ENCODE measurements at regions not wholly inside any gene's neighbourhood (a gene's known extent, or its start where the extent isn't known, plus 50 kb on each side); places are given as distances from the start of the nearest gene placed in this dataset.
"Not testable (repeated sequence)": the region's sequence is repeated elsewhere in the genome, so short reads cannot be mapped to it uniquely, and the experiment has no call there.

DNA sequence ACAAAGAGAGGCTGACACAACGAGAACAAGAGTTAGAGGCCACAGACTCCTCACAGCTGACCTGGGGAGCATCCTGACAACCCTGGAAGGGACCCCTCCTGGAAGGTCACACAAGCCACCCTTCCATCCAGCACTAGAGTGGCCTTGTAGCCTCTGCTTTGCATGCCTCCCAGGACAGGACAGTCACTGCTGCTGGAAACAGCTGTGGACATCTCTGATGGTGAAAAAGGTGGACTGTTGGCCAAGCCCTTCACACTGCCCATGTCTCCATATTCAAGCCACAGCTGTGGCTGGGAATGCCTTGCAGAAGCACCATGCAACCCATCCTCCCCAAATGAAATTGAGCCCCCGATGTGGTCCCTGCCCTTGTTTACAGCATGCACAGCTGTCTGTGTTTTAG, 102.1 kb upstream of the SRSF6 start:
- H3K27ac Mint-ChIP-seq: no peak overlapping the region
- DNase-seq (no peak), ATAC-seq (ENCODE audit: low read depth) (no peak)
- H3K36me3 Mint-ChIP-seq (ENCODE audit: low read depth): no peaks in the 10 kb centered on the region
- intact Hi-C loops (cut with micrococcal nuclease): no loop called here
- TF ChIP-seq, protein P1, sequence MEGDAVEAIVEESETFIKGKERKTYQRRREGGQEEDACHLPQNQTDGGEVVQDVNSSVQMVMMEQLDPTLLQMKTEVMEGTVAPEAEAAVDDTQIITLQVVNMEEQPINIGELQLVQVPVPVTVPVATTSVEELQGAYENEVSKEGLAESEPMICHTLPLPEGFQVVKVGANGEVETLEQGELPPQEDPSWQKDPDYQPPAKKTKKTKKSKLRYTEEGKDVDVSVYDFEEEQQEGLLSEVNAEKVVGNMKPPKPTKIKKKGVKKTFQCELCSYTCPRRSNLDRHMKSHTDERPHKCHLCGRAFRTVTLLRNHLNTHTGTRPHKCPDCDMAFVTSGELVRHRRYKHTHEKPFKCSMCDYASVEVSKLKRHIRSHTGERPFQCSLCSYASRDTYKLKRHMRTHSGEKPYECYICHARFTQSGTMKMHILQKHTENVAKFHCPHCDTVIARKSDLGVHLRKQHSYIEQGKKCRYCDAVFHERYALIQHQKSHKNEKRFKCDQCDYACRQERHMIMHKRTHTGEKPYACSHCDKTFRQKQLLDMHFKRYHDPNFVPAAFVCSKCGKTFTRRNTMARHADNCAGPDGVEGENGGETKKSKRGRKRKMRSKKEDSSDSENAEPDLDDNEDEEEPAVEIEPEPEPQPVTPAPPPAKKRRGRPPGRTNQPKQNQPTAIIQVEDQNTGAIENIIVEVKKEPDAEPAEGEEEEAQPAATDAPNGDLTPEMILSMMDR (IDR thresholded peaks at IDR 0.05): no peak
- H3K9me3 Mint-ChIP-seq: no peaks in the 10 kb centered on the region
- CTCF ChIA-PET: no interaction called here
- H3K4me3 Mint-ChIP-seq: no peak overlapping the region
- POLR2A ChIA-PET: no interaction called here
- H3K27me3 Mint-ChIP-seq: no peaks in the 10 kb centered on the region
- no peaks in the 10 kb centered on the region for H3K4me1 Mint-ChIP-seq

DNA sequence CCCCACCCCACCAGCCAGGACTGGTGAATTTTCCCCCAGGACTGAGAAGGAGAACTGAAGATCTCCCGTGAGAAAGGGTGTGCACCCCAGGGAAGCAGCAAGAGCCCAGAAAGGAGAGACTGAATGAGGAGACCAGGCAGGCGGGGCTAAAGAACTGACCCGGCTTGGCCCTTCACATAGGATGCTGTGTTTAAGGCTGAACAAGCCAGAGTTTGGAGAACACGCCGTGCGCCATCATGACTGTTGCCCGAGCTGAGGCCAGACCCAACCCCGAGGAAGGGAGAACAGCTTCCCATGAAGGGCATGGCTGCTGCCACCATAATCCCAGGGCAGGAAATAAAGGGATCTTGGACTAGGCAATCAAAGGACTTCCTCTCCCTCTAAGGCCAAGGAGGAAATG, 104.7 kb upstream of the SRSF6 start:
- no peak overlapping the region for H3K4me3 Mint-ChIP-seq
- CTCF ChIA-PET: no interaction called here
- peaks cover 5% of the 10 kb centered on the region for H3K27me3 Mint-ChIP-seq
- no peaks in the 10 kb centered on the region for H3K36me3 Mint-ChIP-seq (ENCODE audit: low read depth)
- ATAC-seq (ENCODE audit: low read depth): no peak
- H3K4me1 Mint-ChIP-seq: no peaks in the 10 kb centered on the region
- intact Hi-C loops (cut with micrococcal nuclease): no loop called here
- H3K27ac Mint-ChIP-seq: no peak overlapping the region
- no peak for DNase-seq
- no peaks in the 10 kb centered on the region for H3K9me3 Mint-ChIP-seq
- POLR2A ChIA-PET: no interaction called here
- TF ChIP-seq, protein P1 (IDR thresholded peaks at IDR 0.05): no peak

DNA sequence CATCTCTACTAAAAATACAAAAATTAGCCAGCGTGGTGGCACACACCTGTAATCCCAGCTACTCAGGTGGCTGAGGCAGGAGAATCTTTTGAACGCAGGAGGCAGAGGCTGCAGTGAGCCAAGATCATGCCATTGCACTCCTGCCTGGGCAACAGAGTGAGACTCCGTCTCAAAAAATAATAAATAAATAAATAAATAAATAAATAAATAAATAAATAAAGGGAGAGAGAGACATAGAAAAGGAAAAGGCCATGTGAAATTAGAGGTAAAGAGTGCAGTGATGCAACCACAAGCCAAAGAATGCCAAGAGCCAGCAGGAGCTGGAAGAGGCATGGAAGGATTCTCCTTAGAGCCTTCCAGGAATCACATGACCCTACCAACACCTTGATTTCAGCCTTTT, 107.0 kb upstream of the SRSF6 start:
- H3K27me3 Mint-ChIP-seq; CTCF ChIA-PET; DNase-seq; H3K27ac Mint-ChIP-seq; POLR2A ChIA-PET; ATAC-seq (ENCODE audit: low read depth); H3K36me3 Mint-ChIP-seq (ENCODE audit: low read depth); H3K4me3 Mint-ChIP-seq; H3K9me3 Mint-ChIP-seq; H3K4me1 Mint-ChIP-seq; intact Hi-C loops (cut with micrococcal nuclease): not testable (repeated sequence)

DNA sequence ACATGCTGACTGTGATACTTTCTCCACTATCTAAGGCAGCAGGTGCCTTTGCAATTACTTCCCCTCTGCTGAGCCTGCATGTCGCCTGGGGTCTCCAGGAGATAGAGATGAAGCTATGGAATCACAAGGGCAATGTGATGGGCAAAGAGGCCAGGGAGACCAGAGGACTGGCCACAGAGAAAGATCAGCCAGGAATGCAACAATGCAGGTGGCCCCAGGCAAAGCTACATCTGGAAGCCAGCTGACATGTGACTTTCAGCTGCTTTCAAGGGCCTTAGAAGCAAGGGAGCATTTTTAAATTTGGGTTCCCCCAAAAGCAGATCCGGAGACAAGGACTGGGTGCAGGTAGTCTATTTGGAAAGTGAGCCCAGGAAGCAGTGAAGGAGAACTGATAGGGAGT, 107.9 kb upstream of the SRSF6 start:
- TF ChIP-seq, protein P1 (IDR thresholded peaks at IDR 0.05): no peak
- Mint-ChIP-seq H3K4me3 (no peak overlapping the region), H3K27me3 (peaks cover 10% of the 10 kb centered on the region), H3K36me3 (ENCODE audit: low read depth) (peaks cover 1% of the 10 kb centered on the region), H3K4me1 (no peaks in the 10 kb centered on the region), H3K9me3 (peaks cover 1% of the 10 kb centered on the region), H3K27ac (no peak overlapping the region)
- DNase-seq (no peak), ATAC-seq (ENCODE audit: low read depth) (no peak)
- intact Hi-C loops (cut with micrococcal nuclease): no loop called here
- ChIA-PET CTCF (no interaction called here), POLR2A (no interaction called here)

DNA sequence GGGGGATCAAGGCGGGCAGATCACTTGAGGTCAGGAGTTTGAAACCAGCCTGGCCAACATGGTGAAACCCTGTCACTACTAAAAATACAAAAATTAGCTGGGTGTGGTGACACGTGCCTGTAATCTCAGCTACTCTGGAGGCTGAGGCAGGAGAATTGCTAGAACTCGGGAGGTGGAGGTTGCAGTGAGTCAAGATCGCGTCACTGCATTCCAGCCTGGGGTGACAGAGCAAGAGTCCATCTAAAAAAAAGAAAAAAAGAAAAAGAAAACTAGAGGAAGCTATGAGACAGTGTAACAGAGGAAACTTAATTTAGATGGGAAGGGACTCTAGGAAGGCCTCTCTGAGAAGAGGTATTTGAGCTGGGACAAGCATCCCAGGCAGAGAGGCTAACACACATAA, 109.9 kb upstream of the SRSF6 start:
- DNase-seq; H3K27ac Mint-ChIP-seq; H3K36me3 Mint-ChIP-seq (ENCODE audit: low read depth); ATAC-seq (ENCODE audit: low read depth); H3K4me3 Mint-ChIP-seq; H3K4me1 Mint-ChIP-seq; intact Hi-C loops (cut with micrococcal nuclease); CTCF ChIA-PET; POLR2A ChIA-PET: not testable (repeated sequence)
- peaks cover 12% of the 10 kb centered on the region for H3K9me3 Mint-ChIP-seq
- H3K27me3 Mint-ChIP-seq: peaks cover 12% of the 10 kb centered on the region

DNA sequence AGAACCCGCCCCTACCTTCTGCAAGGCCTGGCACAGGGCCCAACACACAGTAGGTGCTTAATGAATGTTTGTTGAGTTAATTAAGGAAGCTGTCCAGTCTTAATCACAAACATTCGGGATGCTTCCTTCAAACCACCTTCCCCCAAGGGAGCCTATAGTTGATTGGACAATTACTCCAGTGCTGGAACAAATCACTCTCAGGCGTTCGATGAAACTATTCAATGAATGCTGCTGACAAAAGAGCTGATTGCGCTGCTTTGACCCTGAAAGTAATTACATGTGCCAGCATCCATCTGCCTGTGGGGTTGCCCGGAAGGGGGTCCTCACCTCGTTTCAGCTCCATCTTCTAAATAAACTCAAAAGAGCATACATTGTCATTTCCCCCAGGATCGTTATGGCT, 112.0 kb upstream of the SRSF6 start:
- H3K4me1 Mint-ChIP-seq: no peaks in the 10 kb centered on the region
- TF ChIP-seq, protein P1 (IDR thresholded peaks at IDR 0.05): no peak
- ATAC-seq (ENCODE audit: low read depth) (no peak), DNase-seq (no peak)
- H3K27me3 Mint-ChIP-seq: peaks cover 12% of the 10 kb centered on the region
- ChIA-PET CTCF (no interaction called here), POLR2A (no interaction called here)
- peaks cover 12% of the 10 kb centered on the region for H3K9me3 Mint-ChIP-seq
- H3K4me3 Mint-ChIP-seq: no peak overlapping the region
- intact Hi-C loops (cut with micrococcal nuclease): no loop called here
- peaks cover 1% of the 10 kb centered on the region for H3K36me3 Mint-ChIP-seq (ENCODE audit: low read depth)
- H3K27ac Mint-ChIP-seq: no peak overlapping the region
